GM19372 (cell line): ENCODE measurements at regions not wholly inside any gene's neighbourhood (a gene's known extent, or its start where the extent isn't known, plus 50 kb on each side); places are given as distances from the start of the nearest gene placed in this dataset.
"Not testable (repeated sequence)": the region's sequence is repeated elsewhere in the genome, so short reads cannot be mapped to it uniquely, and the experiment has no call there.

Source experiments
- ATAC-seq: cut with Tn5 transposase; IDR thresholded peaks from one replicate; pipeline ENCODE4 v1.9.1; 2021; ENCODE audit warnings: mild to moderate bottlenecking, low read depth, moderate library complexity; ENCODE audit not compliant: unreplicated experiment

DNA sequence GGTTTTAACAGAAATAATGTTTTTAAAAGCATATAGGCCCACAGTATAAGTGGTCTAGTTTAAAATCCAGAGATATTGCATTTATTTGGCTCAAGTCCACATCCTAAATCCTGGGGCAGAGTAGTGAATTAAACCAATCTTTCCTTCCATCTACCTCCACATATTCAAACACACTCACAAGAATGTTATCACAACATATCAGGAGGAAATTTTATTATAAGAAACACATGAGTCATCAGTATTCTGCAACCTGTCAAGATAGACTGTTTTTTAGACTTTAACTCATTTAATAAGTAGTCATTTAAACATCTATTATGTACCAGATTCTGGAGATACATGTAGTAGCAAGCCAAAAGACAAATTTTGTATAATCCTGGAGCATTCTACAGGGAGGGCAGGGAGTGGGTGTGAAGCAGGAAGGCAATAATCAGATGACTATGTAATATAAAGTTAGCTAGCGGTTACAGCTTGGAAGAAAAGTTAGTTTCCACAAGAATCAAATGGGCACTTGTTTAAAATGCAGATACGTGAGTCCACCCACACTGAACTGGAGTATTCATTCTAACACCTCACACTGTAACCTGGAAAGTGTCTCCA is 187.3 kb upstream of the PIK3R1 start:
- no peak for ATAC-seq

DNA sequence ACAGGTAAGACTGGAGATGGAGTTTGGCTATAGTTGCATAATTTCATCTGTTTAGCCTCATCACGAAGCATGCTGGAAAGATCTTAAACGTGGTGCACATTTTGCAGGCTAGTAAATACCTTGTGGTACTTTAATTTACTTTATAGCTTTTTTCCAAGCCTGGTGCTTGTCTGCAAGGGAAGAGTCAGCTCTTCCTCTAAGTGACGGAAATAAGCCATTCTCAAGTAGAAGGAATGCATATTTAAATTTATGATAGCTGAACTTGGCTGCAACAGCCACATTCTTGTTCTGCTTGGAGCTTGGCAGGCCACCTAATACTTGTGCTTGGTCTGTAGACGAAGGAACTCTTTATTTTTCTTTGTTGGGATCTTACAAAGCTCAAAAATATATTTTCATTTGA is 188.0 kb upstream of the PIK3R1 start:
- no peak for ATAC-seq

DNA sequence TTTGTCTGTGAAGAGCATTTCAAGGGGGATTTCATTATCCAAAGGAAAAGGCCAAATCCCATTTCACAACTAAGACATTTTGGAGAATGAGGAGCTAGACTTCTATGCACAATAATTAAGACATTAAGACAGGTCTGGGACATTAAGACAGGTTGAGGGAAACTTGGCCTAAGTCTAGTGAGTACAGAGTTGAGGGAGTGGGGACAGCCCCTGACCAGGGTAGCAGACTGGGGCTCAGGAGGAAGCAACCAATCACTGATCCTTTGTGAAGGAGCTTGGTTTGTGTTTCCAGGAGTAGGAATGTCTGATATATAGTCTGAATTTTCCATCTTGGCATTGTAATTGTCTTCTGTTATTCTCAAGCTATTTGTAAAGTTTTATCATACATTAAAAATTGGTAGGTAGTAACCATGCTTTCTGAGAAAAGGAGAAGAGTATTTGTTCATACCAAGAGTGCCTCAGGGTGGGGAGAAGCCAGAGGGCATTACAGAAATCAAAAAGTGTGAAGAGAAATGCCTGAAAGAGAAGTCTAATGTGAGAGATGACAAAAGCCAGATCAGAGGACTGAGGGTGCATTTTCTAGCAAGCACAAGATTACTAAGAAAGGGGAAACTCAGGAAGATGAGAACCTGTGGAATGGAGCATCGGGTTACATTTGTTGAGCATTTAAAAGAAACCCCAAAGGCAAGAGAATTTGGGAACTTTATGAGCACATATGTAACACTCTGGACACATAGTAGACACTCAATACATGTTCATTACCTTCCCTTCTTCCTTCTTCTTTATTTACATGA is 189.3 kb upstream of the PIK3R1 start:
- ATAC-seq: no peak

DNA sequence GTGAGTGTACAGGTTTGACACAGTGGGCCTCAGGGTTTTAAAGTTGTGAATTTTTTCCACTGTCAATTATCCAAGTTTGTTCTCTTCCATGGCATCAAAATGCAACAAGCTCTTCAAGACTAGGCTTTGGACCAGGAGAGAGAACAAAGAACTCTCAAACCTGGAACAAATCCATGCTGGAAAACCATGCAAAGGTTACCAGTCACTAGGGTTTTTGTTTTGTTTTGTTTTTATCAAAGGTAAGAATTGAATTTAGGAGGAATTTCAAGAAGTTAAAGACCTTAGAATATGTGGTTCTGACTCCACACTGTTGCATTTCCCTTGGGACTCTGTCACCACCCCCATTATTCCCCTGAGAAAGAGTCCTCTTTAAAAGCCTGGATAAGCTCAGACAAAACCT is 191.1 kb upstream of the PIK3R1 start:
- no peak for ATAC-seq

DNA sequence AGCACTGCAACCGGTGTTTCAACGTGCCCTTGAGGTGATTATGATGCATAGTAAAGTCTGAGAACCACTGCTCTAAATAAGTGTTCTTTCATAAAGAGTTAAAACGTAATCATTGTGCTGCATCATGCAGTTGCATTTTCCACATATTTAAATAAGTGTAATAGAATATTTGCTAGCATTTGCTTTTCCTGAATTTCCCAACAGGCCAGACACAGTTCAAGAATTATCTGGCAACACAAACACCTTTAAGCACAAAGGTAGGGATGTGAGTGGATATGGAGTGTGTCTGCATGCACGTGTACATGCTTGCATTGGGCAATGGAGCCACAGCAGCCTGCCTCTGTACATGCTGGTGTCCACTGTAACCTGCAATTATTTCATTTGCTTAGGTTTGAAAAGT is 193.6 kb upstream of the PIK3R1 start:
- ATAC-seq: no peak

DNA sequence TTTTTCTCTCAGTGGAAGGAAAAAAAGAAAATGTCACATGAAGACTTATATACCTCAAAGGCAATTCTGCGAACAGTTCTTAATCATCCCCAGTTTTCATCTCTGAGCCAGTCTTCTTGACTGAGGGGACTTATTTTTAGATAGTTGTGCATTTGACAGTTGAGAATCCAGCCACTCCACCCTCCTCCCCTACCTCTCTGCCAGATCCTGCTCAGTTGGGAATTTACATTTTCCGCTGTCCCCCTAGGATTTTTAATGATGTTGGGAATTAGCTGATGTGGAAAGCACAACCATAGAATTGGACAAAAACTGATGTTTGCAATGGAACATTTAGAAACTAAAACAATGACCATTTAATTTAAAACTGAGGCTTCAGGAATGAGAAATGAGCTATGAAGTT is 194.3 kb upstream of the PIK3R1 start:
- no peak for ATAC-seq

DNA sequence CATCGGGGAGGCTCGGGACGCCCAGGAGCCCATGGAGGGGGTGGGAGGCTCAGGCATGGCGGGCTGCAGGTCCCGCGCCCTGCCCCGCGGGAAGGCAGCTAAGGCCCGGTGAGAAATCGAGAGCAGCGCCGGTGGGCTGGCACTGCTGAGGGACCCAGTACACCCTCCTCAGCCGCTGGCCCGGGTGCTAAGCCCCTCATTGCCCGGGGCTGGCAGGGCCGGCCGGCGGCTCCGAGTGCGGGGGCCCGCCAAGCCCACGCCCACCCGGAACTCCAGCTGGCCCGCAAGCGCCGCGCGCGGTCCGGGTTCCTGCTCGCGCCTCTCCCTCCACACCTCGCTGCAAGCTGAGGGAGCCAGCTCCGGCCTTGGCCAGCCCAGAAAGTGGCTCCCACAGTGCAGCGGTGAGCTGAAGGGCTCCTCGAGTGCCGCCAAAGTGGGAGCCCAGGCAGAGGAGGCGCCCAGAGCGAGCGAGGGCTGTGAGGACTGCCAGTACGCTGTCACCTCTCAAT is 195.0 kb upstream of the PIK3R1 start:
- not testable (repeated sequence) for ATAC-seq

DNA sequence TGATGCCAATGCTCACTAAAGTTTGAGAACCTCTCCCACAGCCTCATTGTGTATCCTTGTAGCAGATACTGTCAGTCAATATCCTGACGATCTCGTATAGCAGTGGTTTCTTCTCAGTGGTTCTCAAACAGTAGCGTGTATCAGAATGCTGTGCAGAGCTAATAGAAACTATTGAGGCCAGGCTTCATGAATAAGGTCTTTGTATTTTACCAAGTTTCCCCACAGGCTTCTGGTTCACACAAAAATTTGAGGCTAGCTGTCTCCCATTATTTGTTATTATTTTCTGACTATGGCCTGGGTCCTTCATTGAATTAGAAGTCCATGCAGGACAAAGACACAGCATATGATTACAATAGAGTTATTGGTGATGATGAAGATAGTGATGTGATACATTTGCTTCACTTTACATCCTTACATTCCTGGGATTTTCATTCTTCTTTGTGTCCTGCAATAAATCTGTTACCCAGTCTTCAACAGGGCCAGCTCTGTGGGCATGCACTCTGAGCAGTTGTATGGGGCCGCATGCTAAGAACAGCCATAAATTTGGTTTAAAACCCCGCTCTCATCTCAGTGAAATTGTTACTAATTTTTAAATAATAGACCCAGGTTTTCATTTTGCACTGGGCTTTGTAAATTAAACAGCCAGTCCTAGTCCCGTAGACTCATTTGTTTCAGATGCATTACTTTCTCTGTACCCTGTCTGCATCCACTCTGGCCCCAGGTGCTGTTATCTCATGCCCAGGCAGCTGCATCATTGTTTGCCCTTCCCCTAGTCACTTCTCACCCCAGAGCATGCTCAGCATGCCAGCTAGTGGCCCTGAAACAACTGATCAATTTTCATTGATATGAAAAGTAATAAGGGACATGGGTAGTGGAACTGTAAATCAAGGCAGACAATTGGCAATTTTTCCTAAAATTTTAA is 199.9 kb upstream of the PIK3R1 start:
- ATAC-seq: no peak

DNA sequence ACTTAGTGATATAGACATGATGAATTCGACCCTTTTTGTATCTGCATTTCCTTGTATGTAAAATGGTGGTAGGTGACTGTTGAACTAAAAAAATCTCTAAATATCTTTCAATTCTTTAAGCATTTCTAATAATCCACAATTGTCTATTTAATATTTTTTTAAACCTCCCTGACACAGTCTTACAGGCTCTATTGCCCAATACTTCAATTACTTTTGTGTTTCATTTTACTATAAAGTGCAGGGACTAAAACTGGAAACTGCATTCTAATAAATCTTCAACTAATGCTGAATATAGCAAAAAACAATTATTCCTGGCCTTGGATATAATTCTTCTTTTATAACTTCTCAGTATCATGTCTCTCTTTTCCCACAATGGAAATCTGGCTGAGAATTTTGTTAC is 202.7 kb upstream of the PIK3R1 start:
- no peak for ATAC-seq

DNA sequence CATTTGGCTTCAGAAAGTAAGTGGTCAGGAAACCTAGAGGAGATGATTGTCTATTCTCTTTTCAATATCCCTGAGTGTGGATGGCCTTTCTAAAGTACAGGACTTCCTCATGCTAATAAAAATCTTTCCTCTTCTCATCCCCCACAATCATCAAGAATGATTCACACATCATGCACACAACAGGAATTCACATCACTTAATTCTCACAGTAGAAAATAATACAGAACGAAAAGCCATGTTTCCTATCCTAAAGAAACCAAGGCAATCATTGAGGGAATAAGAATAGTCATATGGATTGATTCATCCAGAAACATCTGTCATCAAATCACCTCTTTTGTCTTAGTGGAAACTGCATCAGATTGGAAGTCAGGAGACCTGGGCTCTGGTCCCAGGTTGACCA is 203.1 kb upstream of the PIK3R1 start:
- no peak for ATAC-seq

DNA sequence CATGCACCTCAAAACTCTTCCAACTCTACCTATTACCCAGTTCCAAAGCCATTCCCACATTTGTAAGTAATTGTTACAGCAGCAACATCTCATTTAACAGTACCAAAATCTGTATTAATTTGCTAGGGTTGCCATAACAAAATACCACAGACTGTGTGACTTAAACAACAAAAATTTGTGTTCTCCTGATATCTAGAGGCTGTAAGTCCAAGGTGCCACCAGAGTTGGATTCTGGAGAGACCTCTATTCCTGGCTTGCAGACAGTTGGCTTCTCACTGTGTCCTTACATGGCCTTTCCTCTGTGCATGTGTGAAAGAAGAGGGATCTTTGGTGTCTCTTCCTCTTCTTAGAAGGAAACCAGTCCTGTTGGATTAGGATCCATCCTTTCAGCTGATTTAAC is 203.8 kb upstream of the PIK3R1 start:
- ATAC-seq: no peak

DNA sequence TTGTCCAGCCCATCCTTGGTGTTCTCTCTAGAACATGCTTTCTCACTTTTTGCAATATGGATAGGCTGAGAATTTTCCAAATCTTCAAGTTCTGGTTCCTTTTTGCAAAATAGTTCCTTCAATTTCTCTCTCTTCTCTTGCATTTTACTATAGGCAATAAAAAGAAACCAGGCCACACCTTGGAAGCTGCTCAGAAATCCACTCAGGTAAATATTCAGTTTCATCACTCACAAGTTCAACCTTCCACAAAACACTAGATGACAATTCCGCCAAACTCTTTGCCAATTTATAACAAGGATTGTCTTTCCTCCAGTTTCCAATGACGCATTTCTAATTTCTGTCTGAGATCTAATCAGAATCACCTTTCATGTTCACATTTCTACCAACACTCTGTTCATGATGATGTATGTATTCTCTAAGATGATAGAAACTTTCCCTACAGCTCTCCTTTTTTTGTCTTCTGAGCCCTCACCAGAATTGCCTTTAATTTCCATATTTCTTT is 204.2 kb upstream of the PIK3R1 start:
- no peak for ATAC-seq

DNA sequence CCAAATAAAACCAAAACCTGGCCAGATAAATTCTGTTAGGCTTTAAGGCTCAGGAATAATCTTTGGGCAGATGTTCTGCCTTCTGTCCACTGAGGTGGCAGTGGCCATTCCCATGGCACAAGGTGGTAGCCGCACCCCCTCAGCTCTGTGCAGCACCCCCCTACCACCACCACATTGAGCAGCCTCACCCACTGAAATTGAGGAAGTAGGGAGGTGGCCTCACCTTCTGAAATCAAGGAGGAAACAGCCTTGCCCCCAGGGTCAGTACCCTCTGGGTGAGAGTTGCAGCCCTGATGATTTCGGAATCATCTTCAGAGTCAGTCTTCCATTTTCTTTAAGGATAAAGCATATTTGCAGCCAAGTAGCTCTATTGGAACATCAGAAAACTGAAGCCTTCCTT is 204.8 kb upstream of the PIK3R1 start:
- no peak for ATAC-seq

DNA sequence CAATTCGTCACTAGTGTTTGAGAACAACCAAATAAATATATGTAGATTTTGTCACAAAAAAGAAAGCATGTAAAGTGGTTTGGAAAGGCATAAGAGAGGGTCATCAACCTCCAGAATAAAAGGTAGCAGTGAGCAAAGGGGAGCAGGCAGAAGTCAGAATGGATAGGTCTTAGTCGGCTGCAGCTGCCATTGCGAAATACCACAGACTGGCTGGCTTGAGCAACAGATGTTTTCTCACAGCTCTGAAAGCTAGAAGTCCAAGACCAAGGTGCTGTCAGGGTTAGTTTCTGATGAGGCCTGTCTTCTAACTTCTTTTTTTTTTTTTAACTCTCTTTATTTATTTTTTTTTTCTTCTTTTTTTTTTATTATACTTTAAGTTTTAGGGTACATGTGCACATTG is 208.1 kb upstream of the PIK3R1 start:
- ATAC-seq: no peak

DNA sequence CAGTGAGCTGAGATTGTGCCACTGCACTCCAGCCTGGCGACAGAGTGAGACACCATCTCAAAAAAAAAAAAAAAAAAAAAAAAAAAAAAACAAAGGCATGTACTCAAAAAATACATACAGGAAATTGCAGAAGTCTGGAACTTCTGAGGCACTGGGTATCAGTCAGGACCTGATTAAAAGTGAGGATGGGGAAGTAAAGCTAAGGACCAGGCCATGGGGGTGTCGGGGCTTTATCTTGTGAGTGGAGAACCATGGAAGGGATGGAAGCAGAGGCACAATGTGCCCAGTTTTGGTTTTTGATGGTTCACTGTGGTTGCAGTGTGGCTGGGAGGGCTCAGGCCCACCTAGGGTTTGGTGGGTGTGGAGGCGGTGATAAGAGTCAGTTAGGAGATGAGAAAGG is 212.7 kb upstream of the PIK3R1 start:
- ATAC-seq: no peak

DNA sequence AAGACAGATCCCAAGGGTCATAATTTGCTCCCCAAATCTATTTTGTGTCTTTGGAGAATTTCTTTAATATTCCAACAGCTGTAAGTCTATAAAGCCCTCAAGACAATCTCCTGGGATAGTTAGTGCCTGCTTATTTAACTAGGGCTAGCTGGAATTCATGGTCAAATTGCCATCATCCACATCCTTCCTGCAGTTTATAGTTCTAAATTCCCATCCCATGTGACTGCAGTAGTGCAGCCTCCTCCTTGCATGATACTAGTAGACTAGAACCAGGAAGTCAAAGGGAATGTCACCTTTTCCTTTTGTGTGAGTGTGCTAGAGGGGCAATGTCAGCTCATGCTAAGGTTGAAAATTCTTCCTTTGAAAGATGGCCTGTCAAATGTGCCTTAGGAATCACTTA is 214.8 kb upstream of the PIK3R1 start:
- ATAC-seq: no peak

DNA sequence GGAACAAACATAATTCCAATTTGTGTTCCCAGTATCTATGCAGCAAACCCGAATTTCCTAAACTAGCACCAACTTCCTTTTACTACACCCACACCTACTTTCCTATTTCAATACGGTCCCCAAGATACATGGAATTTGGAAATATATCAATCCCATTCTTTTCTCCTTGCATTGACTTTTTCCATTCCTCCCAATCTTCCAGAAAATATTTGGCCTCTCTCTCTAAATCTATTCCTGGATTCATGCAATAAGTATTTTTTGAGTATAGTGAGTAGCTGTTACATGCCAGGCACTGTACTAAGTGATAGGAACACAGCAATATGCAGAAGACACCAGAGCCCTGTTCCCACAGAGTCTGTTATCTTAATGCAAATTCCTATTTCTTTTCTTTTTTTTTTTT is 216.2 kb upstream of the PIK3R1 start:
- ATAC-seq: no peak

DNA sequence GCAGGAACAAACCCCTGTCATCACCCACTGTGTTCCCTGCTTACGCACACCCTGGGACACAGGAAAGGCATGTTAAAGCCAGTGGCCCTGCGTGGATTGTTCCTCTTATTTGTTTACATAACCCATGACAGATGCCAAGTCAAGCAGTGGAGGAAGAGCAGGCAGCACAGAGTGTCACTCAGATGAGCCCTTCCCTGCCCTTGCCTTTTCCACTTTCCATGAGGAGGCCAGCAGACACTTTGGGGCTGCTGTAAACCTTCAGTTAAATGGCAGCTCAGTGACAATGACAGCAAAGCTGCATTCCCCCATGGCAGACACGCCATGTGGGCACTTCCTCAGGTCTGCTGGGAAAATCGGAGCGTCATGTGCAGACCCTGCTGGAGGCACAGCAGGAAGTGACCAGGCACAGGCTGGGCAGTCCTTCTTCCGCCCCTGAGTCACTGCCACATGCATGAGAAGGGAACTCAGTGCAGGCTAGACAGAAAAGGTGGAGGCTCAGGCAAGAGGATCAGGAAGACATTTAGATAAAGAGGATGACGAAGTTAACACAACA is 216.8 kb upstream of the PIK3R1 start:
- ATAC-seq: no peak

DNA sequence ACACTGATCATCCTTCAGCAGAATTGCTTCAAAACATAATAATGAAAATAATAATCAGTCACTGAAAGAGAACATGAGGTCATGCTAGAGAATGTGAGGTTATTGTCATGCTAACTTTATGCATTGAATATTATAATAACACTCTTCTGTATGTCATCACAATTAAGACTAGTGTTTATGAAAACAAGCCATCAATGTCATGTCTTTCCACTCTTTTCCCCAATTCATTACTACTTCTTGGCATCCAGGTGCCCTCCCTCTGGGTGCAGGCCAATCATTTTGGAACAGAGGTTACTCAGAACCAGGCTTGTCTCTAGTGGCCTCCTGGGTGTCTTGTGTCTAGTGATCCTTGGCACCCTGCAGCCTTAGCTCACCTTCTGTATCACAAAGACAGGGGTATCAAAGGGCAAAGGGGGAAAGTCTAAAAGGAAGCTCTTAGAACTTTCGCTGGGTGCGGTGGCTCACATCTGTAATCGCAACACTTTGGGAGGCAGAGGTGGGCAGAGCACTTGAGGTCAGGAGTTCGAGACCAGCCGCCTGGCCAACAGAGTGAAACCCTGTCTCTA is 217.6 kb upstream of the PIK3R1 start:
- ATAC-seq: no peak

DNA sequence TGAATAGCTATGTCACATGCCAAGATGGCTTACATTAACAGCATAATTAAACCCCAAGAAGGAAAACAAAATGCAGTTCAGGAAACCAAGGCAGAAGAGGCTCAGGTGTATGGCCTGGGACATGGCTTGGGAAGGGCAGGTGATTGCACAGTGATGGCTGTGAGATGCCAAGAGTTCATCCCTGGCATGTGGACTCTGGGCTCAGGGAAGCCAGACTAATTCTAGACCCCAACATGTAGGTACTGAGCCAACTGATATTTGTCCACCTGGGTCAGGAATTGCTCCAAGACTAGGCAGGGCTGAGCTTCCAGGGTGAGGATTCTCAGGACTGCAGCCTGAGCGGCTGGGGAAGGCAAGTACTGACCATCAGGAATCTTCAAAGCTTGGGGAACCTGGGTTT is 218.4 kb upstream of the PIK3R1 start:
- ATAC-seq: no peak
